WTC11 (cell line): ENCODE measurements at regions not wholly inside any gene's neighbourhood (a gene's known extent, or its start where the extent isn't known, plus 50 kb on each side); places are given as distances from the start of the nearest gene placed in this dataset.

Experiments used
- ATAC-seq: fragments of 200-7000 bp; cut with Tn5 transposase; 2 replicates; pipeline ENCODE4 v1.10.0; 2021; ENCODE audit warnings: mild to moderate bottlenecking, moderate library complexity
- CTCF ChIA-PET: fragments of 300-600 bp; sonication (Branson Sonifier 250); formaldehyde crosslinking; loops from one replicate; lab custom pipeline; 2021; ENCODE audit warnings: antibody characterized with exemption; lab: Charles Lee
- POLR2A ChIA-PET: fragments of 350-600 bp; sonication (Branson Sonifier 250); formaldehyde crosslinking; loops from one replicate; lab custom pipeline; 2021; ENCODE audit warnings: antibody characterized with exemption; lab: Charles Lee
- DNase-seq: peaks from one replicate; pipeline ENCODE4 v3.0.0; 2021; ENCODE audit warnings: low spot score
- H3K27ac Mint-ChIP-seq: 2 replicates; pipeline ENCODE4 v1.8.0; 2021; ENCODE audit warnings: mixed read lengths
- H3K27me3 Mint-ChIP-seq: 2 replicates; pipeline ENCODE4 v1.8.0; 2021; ENCODE audit warnings: low read depth, mild to moderate bottlenecking, moderate library complexity, mixed read lengths
- H3K36me3 Mint-ChIP-seq: 2 replicates; pipeline ENCODE4 v1.8.0; 2021; ENCODE audit warnings: mixed read lengths
- H3K4me1 Mint-ChIP-seq: 2 replicates; pipeline ENCODE4 v1.8.0; 2022; ENCODE audit warnings: mixed read lengths
- H3K4me3 Mint-ChIP-seq: 2 replicates; pipeline ENCODE4 v1.8.0; 2021; ENCODE audit warnings: mild to moderate bottlenecking, moderate library complexity, mixed read lengths
- H3K9me3 Mint-ChIP-seq: 2 replicates; pipeline ENCODE4 v1.8.0; 2021; ENCODE audit warnings: mixed read lengths
- CREM ChIP-seq: sonication (generic); formaldehyde crosslinking; IDR thresholded peaks from 2 replicates; pipeline ENCODE4 v1.8.1; 2022; ENCODE audit warnings: mild to moderate bottlenecking, missing genetic modification reagents, moderate library complexity
- EMX1 ChIP-seq: fragments of 250-450 bp; sonication (Bioruptor Pico); IDR thresholded peaks from 2 replicates; pipeline ENCODE4 v1.8.0; 2021; ENCODE audit warnings: mild to moderate bottlenecking
- GABPB1 ChIP-seq: sonication (generic); formaldehyde crosslinking; IDR thresholded peaks from 2 replicates; pipeline ENCODE4 v1.8.1; 2023; ENCODE audit warnings: mild to moderate bottlenecking, missing genetic modification reagents
- MYBL2 ChIP-seq: sonication (generic); formaldehyde crosslinking; IDR thresholded peaks from 2 replicates; pipeline ENCODE4 v1.8.1; 2023; ENCODE audit warnings: mild to moderate bottlenecking, moderate library complexity, missing genetic modification reagents
- NFATC4 ChIP-seq: fragments of 250-450 bp; sonication (Bioruptor Pico); IDR thresholded peaks from 2 replicates; pipeline ENCODE4 v1.9.0; 2021; ENCODE audit warnings: mild to moderate bottlenecking
- RELA ChIP-seq: sonication (generic); formaldehyde crosslinking; IDR thresholded peaks from 2 replicates; pipeline ENCODE4 v1.8.1; 2022; ENCODE audit warnings: missing genetic modification reagents, mild to moderate bottlenecking, borderline replicate concordance
- ZNF138 ChIP-seq: sonication (generic); formaldehyde crosslinking; conservative IDR thresholded peaks from 2 replicates; pipeline ENCODE4 v1.8.1; 2022; ENCODE audit warnings: mild to moderate bottlenecking, moderate library complexity, missing genetic modification reagents
- ZNF416 ChIP-seq: fragments of 250-450 bp; sonication (Bioruptor Pico); IDR thresholded peaks from 2 replicates; pipeline ENCODE4 v1.9.0; 2021; ENCODE audit warnings: mild to moderate bottlenecking, inconsistent platforms
- TF ChIP-seq, protein P1 (sequence below): sonication (generic); formaldehyde crosslinking; conservative IDR thresholded peaks from 2 replicates; pipeline ENCODE4 v1.8.1; 2022; ENCODE audit warnings: mild to moderate bottlenecking, missing genetic modification reagents
- TF ChIP-seq, protein P2 (sequence below): sonication (generic); formaldehyde crosslinking; IDR thresholded peaks from 2 replicates; pipeline ENCODE4 v1.8.1; 2023; ENCODE audit warnings: mild to moderate bottlenecking, missing genetic modification reagents, borderline replicate concordance
- TF ChIP-seq, protein P3 (sequence below): fragments of 250-450 bp; sonication (Bioruptor Pico); IDR thresholded peaks from 2 replicates; pipeline ENCODE4 v1.9.0; 2021; ENCODE audit warnings: moderate library complexity, mild to moderate bottlenecking, inconsistent platforms, borderline replicate concordance
- TF ChIP-seq, protein P4 (sequence below): sonication (generic); formaldehyde crosslinking; IDR thresholded peaks from 2 replicates; pipeline ENCODE4 v1.8.0; 2022; ENCODE audit warnings: mild to moderate bottlenecking, missing genetic modification reagents
- TF ChIP-seq, protein P5 (sequence below): sonication (generic); formaldehyde crosslinking; IDR thresholded peaks from 2 replicates; pipeline ENCODE4 v1.8.1; 2023; ENCODE audit warnings: mild to moderate bottlenecking, missing genetic modification reagents
- TF ChIP-seq, protein P6 (sequence below): sonication (generic); formaldehyde crosslinking; IDR thresholded peaks from 2 replicates; pipeline ENCODE4 v1.8.1; 2023; ENCODE audit warnings: mild to moderate bottlenecking, moderate library complexity, missing genetic modification reagents
- TF ChIP-seq, protein P7 (sequence below): sonication (generic); formaldehyde crosslinking; IDR thresholded peaks from 2 replicates; pipeline ENCODE4 v1.8.0; 2023; ENCODE audit warnings: mild to moderate bottlenecking, missing genetic modification reagents

DNA sequence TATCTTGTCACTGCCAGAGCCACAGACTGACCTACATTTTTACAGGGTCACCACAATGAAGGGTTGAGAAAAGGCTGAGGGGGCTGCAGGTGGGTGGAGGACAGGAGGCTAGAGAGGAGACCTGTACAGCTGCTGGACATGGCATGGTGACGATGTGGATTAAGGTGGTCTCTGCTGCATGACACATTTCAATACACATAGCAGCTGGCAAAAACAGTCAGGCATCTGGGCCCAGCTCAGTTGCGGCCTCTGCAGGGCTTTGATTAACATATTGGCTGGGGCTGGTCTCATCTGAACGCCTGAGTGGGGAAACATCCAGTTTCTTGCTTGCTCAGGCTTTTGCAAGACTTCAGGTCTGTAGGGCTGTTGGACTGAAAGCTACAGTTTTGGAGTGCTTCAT lies 265.4 kb upstream of the FOXF1 start (continued):
- TF ChIP-seq, protein P1, sequence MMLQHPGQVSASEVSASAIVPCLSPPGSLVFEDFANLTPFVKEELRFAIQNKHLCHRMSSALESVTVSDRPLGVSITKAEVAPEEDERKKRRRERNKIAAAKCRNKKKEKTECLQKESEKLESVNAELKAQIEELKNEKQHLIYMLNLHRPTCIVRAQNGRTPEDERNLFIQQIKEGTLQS (CRISPR knock-in tag) = no peak
- TF ChIP-seq NFATC4 (CRISPR knock-in tag) = no peak
- TF ChIP-seq, protein P2, sequence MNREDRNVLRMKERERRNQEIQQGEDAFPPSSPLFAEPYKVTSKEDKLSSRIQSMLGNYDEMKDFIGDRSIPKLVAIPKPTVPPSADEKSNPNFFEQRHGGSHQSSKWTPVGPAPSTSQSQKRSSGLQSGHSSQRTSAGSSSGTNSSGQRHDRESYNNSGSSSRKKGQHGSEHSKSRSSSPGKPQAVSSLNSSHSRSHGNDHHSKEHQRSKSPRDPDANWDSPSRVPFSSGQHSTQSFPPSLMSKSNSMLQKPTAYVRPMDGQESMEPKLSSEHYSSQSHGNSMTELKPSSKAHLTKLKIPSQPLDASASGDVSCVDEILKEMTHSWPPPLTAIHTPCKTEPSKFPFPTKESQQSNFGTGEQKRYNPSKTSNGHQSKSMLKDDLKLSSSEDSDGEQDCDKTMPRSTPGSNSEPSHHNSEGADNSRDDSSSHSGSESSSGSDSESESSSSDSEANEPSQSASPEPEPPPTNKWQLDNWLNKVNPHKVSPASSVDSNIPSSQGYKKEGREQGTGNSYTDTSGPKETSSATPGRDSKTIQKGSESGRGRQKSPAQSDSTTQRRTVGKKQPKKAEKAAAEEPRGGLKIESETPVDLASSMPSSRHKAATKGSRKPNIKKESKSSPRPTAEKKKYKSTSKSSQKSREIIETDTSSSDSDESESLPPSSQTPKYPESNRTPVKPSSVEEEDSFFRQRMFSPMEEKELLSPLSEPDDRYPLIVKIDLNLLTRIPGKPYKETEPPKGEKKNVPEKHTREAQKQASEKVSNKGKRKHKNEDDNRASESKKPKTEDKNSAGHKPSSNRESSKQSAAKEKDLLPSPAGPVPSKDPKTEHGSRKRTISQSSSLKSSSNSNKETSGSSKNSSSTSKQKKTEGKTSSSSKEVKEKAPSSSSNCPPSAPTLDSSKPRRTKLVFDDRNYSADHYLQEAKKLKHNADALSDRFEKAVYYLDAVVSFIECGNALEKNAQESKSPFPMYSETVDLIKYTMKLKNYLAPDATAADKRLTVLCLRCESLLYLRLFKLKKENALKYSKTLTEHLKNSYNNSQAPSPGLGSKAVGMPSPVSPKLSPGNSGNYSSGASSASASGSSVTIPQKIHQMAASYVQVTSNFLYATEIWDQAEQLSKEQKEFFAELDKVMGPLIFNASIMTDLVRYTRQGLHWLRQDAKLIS (CRISPR knock-in tag) = no peak

DNA sequence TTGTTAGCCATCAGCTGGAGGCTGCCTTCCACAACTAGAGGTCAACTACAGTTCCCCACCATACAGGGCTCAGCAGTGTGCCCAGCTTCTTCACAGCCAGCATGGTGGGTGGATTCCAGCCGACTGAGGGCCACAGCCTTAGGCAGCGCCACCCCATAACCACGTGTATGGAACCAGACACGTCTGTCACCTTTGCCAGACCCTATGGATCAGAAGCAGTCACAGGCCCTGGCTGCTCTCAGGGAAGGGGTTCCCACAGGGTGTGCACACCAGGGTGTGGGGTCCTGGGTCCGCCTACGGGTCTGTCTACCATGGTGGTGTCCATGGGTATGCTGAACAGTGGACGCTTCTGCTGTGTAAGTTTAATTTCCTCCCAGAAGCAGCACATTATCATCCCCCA lies 265.0 kb upstream of the FOXF1 start:
- H3K36me3 Mint-ChIP-seq = no peaks in the 10 kb centered on the region
- H3K9me3 Mint-ChIP-seq = peaks cover 6% of the 10 kb centered on the region
- DNase-seq (no peak), ATAC-seq (no peak)
- H3K4me3 Mint-ChIP-seq = no peak overlapping the region
- no peak overlapping the region for H3K27ac Mint-ChIP-seq
- peaks cover 26% of the 10 kb centered on the region for H3K4me1 Mint-ChIP-seq
- peaks cover 3% of the 10 kb centered on the region; the same call in 1 of the 2 replicates for H3K27me3 Mint-ChIP-seq
- ChIA-PET POLR2A (no interaction called here), CTCF (interaction anchor here (0.6 kb wide), 1 partner anchor 95 kb away, joined by 3 read pairs; no protein-coding TSS in a partner anchor)
- no peak for TF ChIP-seq GABPB1 (CRISPR knock-in tag)
- TF ChIP-seq, protein P1 (CRISPR knock-in tag) = no peak
- TF ChIP-seq, protein P3, sequence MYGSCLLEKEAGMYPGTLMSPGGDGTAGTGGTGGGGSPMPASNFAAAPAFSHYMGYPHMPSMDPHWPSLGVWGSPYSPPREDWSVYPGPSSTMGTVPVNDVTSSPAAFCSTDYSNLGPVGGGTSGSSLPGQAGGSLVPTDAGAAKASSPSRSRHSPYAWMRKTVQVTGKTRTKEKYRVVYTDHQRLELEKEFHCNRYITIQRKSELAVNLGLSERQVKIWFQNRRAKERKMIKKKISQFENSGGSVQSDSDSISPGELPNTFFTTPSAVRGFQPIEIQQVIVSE (CRISPR knock-in tag) = no peak
- no peak for TF ChIP-seq EMX1
- TF ChIP-seq, protein P4, sequence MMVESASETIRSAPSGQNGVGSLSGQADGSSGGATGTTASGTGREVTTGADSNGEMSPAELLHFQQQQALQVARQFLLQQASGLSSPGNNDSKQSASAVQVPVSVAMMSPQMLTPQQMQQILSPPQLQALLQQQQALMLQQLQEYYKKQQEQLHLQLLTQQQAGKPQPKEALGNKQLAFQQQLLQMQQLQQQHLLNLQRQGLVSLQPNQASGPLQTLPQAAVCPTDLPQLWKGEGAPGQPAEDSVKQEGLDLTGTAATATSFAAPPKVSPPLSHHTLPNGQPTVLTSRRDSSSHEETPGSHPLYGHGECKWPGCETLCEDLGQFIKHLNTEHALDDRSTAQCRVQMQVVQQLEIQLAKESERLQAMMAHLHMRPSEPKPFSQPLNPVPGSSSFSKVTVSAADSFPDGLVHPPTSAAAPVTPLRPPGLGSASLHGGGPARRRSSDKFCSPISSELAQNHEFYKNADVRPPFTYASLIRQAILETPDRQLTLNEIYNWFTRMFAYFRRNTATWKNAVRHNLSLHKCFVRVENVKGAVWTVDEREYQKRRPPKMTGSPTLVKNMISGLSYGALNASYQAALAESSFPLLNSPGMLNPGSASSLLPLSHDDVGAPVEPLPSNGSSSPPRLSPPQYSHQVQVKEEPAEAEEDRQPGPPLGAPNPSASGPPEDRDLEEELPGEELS (CRISPR knock-in tag) = no peak
- TF ChIP-seq, protein P5, sequence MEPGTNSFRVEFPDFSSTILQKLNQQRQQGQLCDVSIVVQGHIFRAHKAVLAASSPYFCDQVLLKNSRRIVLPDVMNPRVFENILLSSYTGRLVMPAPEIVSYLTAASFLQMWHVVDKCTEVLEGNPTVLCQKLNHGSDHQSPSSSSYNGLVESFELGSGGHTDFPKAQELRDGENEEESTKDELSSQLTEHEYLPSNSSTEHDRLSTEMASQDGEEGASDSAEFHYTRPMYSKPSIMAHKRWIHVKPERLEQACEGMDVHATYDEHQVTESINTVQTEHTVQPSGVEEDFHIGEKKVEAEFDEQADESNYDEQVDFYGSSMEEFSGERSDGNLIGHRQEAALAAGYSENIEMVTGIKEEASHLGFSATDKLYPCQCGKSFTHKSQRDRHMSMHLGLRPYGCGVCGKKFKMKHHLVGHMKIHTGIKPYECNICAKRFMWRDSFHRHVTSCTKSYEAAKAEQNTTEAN = no peak
- TF ChIP-seq ZNF138 (CRISPR knock-in tag) = no peak
- TF ChIP-seq ZNF416 (CRISPR knock-in tag) = no peak
- TF ChIP-seq CREM (CRISPR knock-in tag) = no peak
- TF ChIP-seq, protein P6, sequence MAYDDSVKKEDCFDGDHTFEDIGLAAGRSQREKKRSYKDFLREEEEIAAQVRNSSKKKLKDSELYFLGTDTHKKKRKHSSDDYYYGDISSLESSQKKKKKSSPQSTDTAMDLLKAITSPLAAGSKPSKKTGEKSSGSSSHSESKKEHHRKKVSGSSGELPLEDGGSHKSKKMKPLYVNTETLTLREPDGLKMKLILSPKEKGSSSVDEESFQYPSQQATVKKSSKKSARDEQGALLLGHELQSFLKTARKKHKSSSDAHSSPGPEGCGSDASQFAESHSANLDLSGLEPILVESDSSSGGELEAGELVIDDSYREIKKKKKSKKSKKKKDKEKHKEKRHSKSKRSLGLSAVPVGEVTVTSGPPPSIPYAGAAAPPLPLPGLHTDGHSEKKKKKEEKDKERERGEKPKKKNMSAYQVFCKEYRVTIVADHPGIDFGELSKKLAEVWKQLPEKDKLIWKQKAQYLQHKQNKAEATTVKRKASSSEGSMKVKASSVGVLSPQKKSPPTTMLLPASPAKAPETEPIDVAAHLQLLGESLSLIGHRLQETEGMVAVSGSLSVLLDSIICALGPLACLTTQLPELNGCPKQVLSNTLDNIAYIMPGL = no peak
- TF ChIP-seq RELA (CRISPR knock-in tag) = no peak
- no peak for TF ChIP-seq MYBL2
- TF ChIP-seq, protein P7, sequence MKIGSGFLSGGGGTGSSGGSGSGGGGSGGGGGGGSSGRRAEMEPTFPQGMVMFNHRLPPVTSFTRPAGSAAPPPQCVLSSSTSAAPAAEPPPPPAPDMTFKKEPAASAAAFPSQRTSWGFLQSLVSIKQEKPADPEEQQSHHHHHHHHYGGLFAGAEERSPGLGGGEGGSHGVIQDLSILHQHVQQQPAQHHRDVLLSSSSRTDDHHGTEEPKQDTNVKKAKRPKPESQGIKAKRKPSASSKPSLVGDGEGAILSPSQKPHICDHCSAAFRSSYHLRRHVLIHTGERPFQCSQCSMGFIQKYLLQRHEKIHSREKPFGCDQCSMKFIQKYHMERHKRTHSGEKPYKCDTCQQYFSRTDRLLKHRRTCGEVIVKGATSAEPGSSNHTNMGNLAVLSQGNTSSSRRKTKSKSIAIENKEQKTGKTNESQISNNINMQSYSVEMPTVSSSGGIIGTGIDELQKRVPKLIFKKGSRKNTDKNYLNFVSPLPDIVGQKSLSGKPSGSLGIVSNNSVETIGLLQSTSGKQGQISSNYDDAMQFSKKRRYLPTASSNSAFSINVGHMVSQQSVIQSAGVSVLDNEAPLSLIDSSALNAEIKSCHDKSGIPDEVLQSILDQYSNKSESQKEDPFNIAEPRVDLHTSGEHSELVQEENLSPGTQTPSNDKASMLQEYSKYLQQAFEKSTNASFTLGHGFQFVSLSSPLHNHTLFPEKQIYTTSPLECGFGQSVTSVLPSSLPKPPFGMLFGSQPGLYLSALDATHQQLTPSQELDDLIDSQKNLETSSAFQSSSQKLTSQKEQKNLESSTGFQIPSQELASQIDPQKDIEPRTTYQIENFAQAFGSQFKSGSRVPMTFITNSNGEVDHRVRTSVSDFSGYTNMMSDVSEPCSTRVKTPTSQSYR (CRISPR knock-in tag) = no peak
